Liver (tissue), 8 donors: ENCODE measurements at regions not wholly inside any gene's neighbourhood (a gene's known extent, or its start where the extent isn't known, plus 50 kb on each side); places are given as distances from the start of the nearest gene placed in this dataset.

ENCODE experiments used
- DNase-seq: peaks from one replicate; pipeline ENCODE4 v3.0.0-alpha.2; 2017; ENCODE audit warnings: low spot score
- H3K27ac ChIP-seq, 2 donors: one replicate each; pipeline ENCODE4 v1.7.0; 2013; ENCODE audit warnings: inconsistent platforms in 2 of 2, low read length in 2 of 2, control low read depth in 1 of 2, low read depth in 1 of 2, mild to moderate bottlenecking in 1 of 2
- H3K27me3 ChIP-seq, 4 donors: one replicate each; pipeline versions ENCODE4 v1.6.1 to v1.7.0; 2013; ENCODE audit warnings: low read length in 3 of 4, inconsistent platforms in 1 of 4, mild to moderate bottlenecking in 1 of 4, moderate library complexity in 1 of 4; ENCODE audit not compliant: control insufficient read depth in 4 of 4, insufficient read depth in 4 of 4
- H3K36me3 ChIP-seq, 4 donors: one replicate each; pipeline versions ENCODE4 v1.6.1 to v1.7.0; 2013; ENCODE audit warnings: low read length in 3 of 4, mild to moderate bottlenecking in 3 of 4, low read depth in 1 of 4, moderate library complexity in 1 of 4; ENCODE audit not compliant: control insufficient read depth in 4 of 4, insufficient read depth in 3 of 4
- H3K4me1 ChIP-seq, 4 donors: one replicate each; pipeline versions ENCODE4 v1.6.1 to v1.7.0; 2013; ENCODE audit warnings: low read length in 3 of 4, mild to moderate bottlenecking in 3 of 4, moderate library complexity in 1 of 4; ENCODE audit not compliant: control insufficient read depth in 4 of 4, insufficient read depth in 4 of 4
- H3K4me3 ChIP-seq, 3 donors: one replicate each; pipeline versions ENCODE4 v1.6.1 to v1.7.0; 2013; ENCODE audit warnings: low read length in 3 of 3, control low read depth in 1 of 3, low read depth in 1 of 3, mild to moderate bottlenecking in 1 of 3
- H3K9ac ChIP-seq, 2 donors: one replicate each; pipeline ENCODE4 v1.7.0; 2013; ENCODE audit warnings: low read length in 2 of 2, mild to moderate bottlenecking in 2 of 2, moderate library complexity in 2 of 2, control low read depth in 1 of 2, low read depth in 1 of 2
- H3K9me3 ChIP-seq, 4 donors: one replicate each; pipeline versions ENCODE4 v1.6.1 to v1.7.0; 2013; ENCODE audit warnings: low read length in 3 of 4; ENCODE audit not compliant: control insufficient read depth in 4 of 4
- EGR1 ChIP-seq, 2 donors: IDR thresholded peaks; 2 replicates each; pipeline ENCODE4 v1.6.1; 2016 to 2018; ENCODE audit warnings: antibody characterized with exemption in 2 of 2, low read depth in 2 of 2
- FOXA1 ChIP-seq: IDR thresholded peaks from 2 replicates; pipeline ENCODE4 v1.6.1; 2016; ENCODE audit warnings: antibody characterized with exemption
- FOXA2 ChIP-seq: IDR thresholded peaks from 2 replicates; pipeline ENCODE4 v1.6.1; 2016; ENCODE audit warnings: antibody characterized with exemption
- GABPA ChIP-seq, 2 donors: IDR thresholded peaks in 1 of 2; conservative IDR thresholded peaks in 1 of 2; 2 replicates each; pipeline ENCODE4 v1.6.1; 2016; ENCODE audit warnings: antibody characterized with exemption in 2 of 2, mild to moderate bottlenecking in 1 of 2, moderate library complexity in 1 of 2
- HNF4A ChIP-seq, 2 donors: conservative IDR thresholded peaks; 2 replicates each; pipeline ENCODE4 v1.6.1; 2016; ENCODE audit warnings: antibody characterized with exemption in 2 of 2, mild to moderate bottlenecking in 2 of 2
- HNF4G ChIP-seq: IDR thresholded peaks from 2 replicates; pipeline ENCODE4 v1.6.1; 2016; ENCODE audit warnings: antibody characterized with exemption
- JUND ChIP-seq, 2 donors: IDR thresholded peaks; 2 replicates each; pipeline ENCODE4 v1.6.1; 2016; ENCODE audit warnings: antibody characterized with exemption in 2 of 2
- NR2F2 ChIP-seq: IDR thresholded peaks from 2 replicates; pipeline ENCODE4 v1.6.1; 2016; ENCODE audit warnings: antibody characterized with exemption
- RAD21 ChIP-seq, 2 donors: IDR thresholded peaks; 2 replicates each; pipeline ENCODE4 v1.6.1; 2016; ENCODE audit warnings: antibody characterized with exemption in 2 of 2, mild to moderate bottlenecking in 2 of 2
- RXRA ChIP-seq, 2 donors: IDR thresholded peaks; 2 replicates each; pipeline ENCODE4 v1.6.1; 2017 to 2018; ENCODE audit warnings: antibody characterized with exemption in 2 of 2, mild to moderate bottlenecking in 1 of 2
- SP1 ChIP-seq: IDR thresholded peaks from 2 replicates; pipeline ENCODE4 v1.6.1; 2018; ENCODE audit warnings: antibody characterized with exemption, mild to moderate bottlenecking
- TAF1 ChIP-seq: conservative IDR thresholded peaks from 2 replicates; pipeline ENCODE4 v1.6.1; 2016; ENCODE audit warnings: antibody characterized with exemption, mild to moderate bottlenecking
- YY1 ChIP-seq: IDR thresholded peaks from 2 replicates; pipeline ENCODE4 v1.6.1; 2016; ENCODE audit warnings: antibody characterized with exemption, mild to moderate bottlenecking
- WGBS: extraction: QIAGEN DNeasy Blood & Tissue Kit; methylation state at CpG from one replicate; pipeline ENCODE4 v1.1.7; 2013; 5-methylcytosine and 5-hydroxymethylcytosine counted together
- TF ChIP-seq, protein P1 (sequence below): IDR thresholded peaks from 2 replicates; pipeline ENCODE4 v1.6.1; 2016; ENCODE audit warnings: antibody characterized with exemption
- TF ChIP-seq, protein P2 (sequence below): IDR thresholded peaks from 2 replicates; pipeline ENCODE4 v1.6.1; 2016; ENCODE audit warnings: antibody characterized with exemption
- TF ChIP-seq, protein P3 (sequence below): IDR thresholded peaks from 2 replicates; pipeline ENCODE4 v1.6.1; 2016; ENCODE audit warnings: antibody characterized with exemption, mild to moderate bottlenecking
- TF ChIP-seq, protein P4 (sequence below): IDR thresholded peaks from 2 replicates; pipeline ENCODE4 v1.6.1; 2016; ENCODE audit warnings: antibody characterized with exemption
- TF ChIP-seq, protein P5 (sequence below): fragments of 150-350 bp; IDR thresholded peaks from 2 replicates; pipeline ENCODE4 v1.5.1; 2017; ENCODE audit warnings: improper control_type of control experiment, low read depth, low read length; ENCODE audit not compliant: missing input control
- donor health status: healthy.
- donor health status: healthy.
- donor health status: healthy.
- donor health status: healthy.
- donor health status: healthy.

DNA sequence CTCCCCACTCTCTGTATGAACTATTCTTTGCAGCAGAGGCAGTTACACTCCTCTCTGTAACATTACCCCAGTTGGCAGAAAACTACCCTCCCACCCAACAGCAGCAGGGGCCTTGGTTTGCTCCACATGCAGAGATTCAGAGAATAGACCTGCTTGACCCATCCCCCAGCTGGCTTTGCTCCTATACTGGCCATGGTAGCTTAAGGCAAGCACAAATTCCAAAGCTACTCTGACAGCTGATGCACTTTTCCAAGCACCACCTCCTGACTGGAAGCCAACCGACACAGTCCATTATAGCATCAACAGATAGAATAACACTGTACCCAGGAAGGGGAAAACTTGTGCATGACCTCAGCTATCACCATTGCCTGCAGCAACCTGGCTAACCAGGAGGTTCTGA, 846.5 kb upstream of the NCAM2 start:
- no peak for DNase-seq
- WGBS, result 96% methylated on average over 1 of the region's 1 CpG
- no peak for TF ChIP-seq RXRA (IDR thresholded peaks at IDR 0.05)
- TF ChIP-seq, protein P1, sequence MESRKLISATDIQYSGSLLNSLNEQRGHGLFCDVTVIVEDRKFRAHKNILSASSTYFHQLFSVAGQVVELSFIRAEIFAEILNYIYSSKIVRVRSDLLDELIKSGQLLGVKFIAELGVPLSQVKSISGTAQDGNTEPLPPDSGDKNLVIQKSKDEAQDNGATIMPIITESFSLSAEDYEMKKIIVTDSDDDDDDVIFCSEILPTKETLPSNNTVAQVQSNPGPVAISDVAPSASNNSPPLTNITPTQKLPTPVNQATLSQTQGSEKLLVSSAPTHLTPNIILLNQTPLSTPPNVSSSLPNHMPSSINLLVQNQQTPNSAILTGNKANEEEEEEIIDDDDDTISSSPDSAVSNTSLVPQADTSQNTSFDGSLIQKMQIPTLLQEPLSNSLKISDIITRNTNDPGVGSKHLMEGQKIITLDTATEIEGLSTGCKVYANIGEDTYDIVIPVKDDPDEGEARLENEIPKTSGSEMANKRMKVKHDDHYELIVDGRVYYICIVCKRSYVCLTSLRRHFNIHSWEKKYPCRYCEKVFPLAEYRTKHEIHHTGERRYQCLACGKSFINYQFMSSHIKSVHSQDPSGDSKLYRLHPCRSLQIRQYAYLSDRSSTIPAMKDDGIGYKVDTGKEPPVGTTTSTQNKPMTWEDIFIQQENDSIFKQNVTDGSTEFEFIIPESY, result no peak
- TF ChIP-seq, protein P2, sequence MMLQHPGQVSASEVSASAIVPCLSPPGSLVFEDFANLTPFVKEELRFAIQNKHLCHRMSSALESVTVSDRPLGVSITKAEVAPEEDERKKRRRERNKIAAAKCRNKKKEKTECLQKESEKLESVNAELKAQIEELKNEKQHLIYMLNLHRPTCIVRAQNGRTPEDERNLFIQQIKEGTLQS, result no peak
- TF ChIP-seq JUND (IDR thresholded peaks at IDR 0.05), result no peak
- TF ChIP-seq HNF4A (conservative IDR thresholded peaks at IDR 0.05), result no peak
- TF ChIP-seq RAD21 (IDR thresholded peaks at IDR 0.05), result no peak
- TF ChIP-seq YY1, result no peak
- TF ChIP-seq SP1, result no peak
- TF ChIP-seq GABPA (IDR thresholded peaks at IDR 0.05 in 1 of 2, conservative IDR thresholded peaks at IDR 0.05 in 1 of 2), result no peak
- TF ChIP-seq TAF1, result no peak
- TF ChIP-seq, protein P3, sequence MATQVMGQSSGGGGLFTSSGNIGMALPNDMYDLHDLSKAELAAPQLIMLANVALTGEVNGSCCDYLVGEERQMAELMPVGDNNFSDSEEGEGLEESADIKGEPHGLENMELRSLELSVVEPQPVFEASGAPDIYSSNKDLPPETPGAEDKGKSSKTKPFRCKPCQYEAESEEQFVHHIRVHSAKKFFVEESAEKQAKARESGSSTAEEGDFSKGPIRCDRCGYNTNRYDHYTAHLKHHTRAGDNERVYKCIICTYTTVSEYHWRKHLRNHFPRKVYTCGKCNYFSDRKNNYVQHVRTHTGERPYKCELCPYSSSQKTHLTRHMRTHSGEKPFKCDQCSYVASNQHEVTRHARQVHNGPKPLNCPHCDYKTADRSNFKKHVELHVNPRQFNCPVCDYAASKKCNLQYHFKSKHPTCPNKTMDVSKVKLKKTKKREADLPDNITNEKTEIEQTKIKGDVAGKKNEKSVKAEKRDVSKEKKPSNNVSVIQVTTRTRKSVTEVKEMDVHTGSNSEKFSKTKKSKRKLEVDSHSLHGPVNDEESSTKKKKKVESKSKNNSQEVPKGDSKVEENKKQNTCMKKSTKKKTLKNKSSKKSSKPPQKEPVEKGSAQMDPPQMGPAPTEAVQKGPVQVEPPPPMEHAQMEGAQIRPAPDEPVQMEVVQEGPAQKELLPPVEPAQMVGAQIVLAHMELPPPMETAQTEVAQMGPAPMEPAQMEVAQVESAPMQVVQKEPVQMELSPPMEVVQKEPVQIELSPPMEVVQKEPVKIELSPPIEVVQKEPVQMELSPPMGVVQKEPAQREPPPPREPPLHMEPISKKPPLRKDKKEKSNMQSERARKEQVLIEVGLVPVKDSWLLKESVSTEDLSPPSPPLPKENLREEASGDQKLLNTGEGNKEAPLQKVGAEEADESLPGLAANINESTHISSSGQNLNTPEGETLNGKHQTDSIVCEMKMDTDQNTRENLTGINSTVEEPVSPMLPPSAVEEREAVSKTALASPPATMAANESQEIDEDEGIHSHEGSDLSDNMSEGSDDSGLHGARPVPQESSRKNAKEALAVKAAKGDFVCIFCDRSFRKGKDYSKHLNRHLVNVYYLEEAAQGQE, result no peak
- TF ChIP-seq FOXA2, result no peak
- no peak for TF ChIP-seq FOXA1
- TF ChIP-seq, protein P4, sequence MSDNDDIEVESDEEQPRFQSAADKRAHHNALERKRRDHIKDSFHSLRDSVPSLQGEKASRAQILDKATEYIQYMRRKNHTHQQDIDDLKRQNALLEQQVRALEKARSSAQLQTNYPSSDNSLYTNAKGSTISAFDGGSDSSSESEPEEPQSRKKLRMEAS, result no peak
- no peak for TF ChIP-seq NR2F2
- no peak for TF ChIP-seq HNF4G
- TF ChIP-seq, protein P5, sequence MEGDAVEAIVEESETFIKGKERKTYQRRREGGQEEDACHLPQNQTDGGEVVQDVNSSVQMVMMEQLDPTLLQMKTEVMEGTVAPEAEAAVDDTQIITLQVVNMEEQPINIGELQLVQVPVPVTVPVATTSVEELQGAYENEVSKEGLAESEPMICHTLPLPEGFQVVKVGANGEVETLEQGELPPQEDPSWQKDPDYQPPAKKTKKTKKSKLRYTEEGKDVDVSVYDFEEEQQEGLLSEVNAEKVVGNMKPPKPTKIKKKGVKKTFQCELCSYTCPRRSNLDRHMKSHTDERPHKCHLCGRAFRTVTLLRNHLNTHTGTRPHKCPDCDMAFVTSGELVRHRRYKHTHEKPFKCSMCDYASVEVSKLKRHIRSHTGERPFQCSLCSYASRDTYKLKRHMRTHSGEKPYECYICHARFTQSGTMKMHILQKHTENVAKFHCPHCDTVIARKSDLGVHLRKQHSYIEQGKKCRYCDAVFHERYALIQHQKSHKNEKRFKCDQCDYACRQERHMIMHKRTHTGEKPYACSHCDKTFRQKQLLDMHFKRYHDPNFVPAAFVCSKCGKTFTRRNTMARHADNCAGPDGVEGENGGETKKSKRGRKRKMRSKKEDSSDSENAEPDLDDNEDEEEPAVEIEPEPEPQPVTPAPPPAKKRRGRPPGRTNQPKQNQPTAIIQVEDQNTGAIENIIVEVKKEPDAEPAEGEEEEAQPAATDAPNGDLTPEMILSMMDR, result no peak
- no peak for TF ChIP-seq EGR1 (IDR thresholded peaks at IDR 0.05; ENCODE audit: low read depth in 2 of 2)
- Histone ChIP-seq H3K27ac (no peak overlapping the region), H3K4me1 (peaks cover 0 to 1% (median 0%) of the 10 kb centered on the region in 4 donors), H3K4me3 (no peak overlapping the region), H3K9ac (no peak overlapping the region), H3K27me3 (no peaks in the 10 kb centered on the region), H3K9me3 (peaks cover 0 to 8% (median 0%) of the 10 kb centered on the region in 4 donors), H3K36me3 (no peaks in the 10 kb centered on the region)

DNA sequence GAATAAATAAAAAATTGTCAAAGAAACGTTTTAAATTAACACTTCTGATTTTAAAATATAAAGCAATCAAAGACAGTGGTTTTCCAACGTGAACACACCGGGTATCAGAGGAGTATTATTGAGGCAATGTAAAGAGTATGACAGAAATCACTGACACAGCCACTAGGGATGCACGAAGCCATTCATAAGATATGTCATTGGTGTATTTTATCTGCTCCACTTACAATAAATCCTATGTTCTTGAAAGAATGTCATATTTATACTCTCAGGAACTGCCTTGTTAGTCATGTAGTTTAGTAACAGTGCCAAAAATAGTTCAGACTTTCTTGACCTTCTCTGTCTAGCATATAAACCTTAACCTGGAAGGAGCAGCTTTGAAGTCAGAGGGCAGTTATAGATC, 835.0 kb upstream of the NCAM2 start:
- no peak overlapping the region for H3K4me3 ChIP-seq
- no peak for TF ChIP-seq EGR1 (IDR thresholded peaks at IDR 0.05; ENCODE audit: low read depth in 2 of 2)
- TF ChIP-seq, protein P5, result no peak
- H3K9me3 ChIP-seq, result no peaks in the 10 kb centered on the region
- no peaks in the 10 kb centered on the region for H3K36me3 ChIP-seq
- DNase-seq, result no peak
- H3K27me3 ChIP-seq, result no peaks in the 10 kb centered on the region
- no peak overlapping the region for H3K27ac ChIP-seq
- H3K4me1 ChIP-seq, result peaks cover 0 to 1% (median 0%) of the 10 kb centered on the region in 4 donors
- WGBS, result 62% methylated on average over 4 of the region's 4 CpGs
- H3K9ac ChIP-seq, result no peak overlapping the region
